AG20443 (cell line): ENCODE measurements at regions not wholly inside any gene's neighbourhood (a gene's known extent, or its start where the extent isn't known, plus 50 kb on each side); places are given as distances from the start of the nearest gene placed in this dataset.
"Not testable (repeated sequence)": the region's sequence is repeated elsewhere in the genome, so short reads cannot be mapped to it uniquely, and the experiment has no call there.

ENCODE experiments used
- DNase-seq: peaks from one replicate; pipeline ENCODE4 v3.0.0; 2012; ENCODE audit warnings: low spot score, mixed read lengths

DNA sequence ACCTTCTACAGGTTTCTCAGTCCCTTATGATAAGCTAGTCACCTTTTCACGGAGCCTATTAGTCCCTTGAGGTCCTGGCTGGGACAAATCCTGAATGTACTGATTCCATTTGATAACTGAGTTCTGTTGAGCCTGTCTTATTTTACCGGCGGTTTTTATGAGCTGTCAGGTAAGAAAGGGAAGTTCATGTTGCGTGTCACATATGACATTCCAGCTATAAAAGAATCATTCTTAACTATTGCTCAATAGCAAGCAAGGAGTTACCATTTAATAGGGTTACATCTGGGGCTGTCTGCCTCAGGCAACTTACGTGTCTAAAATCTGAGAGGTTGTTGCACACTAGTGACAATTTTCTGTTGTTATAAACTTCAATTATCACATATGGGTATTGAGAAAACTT lies 394.6 kb downstream of the TECRL start:
- no peak for DNase-seq

DNA sequence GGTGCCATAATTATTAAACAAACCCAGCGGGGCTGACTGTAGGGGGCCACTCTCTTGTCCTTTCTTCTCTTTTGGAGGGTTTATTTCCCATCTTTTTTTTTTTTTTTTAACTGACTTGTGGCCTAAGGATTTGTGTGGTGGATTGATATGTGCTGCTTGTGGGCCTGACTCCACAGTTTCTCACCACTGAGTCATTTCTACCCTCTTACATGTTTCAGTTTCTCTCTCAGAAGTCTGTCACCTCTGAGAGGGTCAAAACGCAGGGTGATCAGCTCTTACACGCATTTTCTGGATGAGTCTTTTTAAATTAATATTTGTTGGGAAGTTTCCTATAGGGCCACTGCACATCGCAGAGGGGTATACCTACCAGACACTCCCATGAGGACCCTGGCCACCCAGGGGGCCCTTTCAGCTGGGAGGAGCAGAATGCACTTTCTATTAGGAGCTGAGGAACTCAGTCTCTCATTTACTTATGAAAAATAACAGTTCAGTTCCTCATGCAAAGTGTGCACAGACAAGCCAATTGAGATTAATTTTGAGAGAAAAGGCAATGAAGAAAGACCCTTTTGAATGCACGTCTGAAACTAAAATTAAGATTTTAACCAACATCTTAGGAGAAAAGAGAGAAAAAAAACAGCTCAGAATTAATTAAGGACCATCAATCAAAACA lies 407.9 kb downstream of the TECRL start:
- no peak for DNase-seq

DNA sequence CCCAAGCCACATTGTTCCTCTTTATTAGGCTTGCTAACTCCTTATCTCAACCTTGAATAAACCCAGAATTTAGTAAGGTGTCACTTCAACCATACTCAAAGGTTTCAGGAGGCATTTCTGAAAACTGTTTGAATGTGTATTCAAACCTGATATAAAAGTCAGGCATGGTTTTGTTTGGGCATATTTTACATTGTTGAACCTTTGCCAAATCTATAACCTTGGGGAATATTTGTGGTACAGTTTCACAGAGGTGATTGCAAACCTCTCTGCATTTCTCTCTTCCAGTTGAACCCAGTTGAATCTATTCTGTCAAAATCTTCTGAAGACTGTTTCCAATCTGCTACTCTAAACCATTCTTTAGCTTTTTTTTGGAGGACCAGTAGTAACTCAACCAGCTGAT lies 409.0 kb downstream of the TECRL start:
- DNase-seq, result no peak

DNA sequence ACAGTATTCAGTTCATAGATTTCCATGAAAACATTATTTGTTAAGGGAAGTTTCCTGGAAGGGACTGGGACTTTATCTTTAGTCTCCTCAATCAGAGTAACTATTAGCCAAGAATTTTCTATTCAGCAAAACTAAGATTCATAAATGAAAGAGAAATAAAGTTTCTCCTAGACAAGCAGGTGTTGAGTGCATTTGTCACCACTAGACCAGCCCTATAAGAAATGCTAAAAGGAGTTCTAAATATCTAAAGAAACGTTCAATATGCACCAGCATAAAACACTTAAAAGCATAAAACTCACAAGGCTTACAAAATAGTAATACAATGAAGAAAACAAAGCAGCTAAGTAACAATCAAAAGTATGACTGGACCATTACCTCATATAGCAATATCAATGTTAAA lies 423.0 kb downstream of the TECRL start:
- DNase-seq, result no peak

DNA sequence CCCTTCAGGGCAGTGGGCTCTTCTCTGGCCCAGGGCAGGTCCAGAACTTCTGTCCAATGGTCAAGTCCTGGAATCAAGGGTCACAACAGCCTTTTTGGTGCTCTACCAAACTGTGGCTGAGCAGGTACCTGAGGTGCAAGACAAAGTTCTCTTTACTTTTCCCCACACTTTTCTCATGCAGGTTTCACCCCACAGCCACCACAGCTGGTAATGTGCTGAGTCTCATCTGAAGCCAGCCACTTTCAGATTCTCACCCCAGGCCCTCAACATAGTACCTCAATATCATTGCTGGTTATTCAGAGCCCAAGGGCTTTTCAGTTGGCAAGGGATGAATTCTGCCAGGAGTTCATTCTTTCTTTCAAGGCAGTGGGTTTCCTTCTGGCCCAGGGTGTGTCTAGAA lies 426.0 kb downstream of the TECRL start:
- no peak for DNase-seq

DNA sequence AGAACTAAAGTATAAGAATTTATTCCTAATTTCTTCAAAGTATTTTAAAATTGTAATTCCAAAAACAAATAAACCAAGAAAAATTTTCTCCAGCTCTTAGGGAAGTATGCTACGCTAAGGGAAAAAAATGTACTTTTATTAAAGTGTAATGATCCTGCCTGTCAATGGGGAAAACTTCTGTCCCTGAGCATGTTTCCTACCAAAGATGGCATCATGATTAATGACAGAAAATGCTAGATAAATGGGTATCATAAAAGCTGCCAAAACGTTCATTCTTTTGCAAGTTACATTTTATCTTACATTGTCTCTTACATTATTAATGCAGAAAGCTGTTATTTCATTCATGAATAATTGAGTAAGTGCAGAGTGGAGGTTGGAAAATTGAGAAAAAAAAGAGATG lies 443.4 kb downstream of the TECRL start:
- DNase-seq, result no peak

DNA sequence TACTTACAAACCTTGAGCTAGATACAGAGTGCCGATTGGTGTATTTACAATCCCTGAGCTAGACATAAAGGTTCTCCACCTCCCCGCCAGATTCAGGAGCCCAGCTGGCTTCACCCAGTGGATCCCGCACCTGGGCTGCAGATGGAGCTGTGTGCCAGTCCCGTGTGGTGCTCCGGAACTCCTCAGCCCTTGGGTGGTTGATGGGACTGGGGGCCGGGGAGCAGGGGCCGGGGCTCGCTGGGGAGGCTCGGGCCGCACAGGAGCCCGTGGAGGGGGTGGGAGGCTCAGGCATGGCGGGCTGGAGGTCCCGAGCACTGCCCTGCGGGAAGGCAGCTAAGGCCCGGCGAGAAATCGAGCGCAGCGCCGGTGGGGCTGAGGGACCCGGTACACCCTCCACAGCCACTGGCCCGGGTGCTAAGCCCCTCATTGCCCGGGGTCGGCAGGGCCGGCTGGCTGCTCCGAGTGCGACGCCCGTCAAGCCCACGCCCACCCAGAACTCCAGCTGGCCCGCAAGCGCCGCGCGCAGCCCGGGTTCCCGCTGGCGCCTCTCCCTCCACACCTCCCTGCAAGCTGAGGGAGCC lies 466.5 kb downstream of the TECRL start:
- DNase-seq, result not testable (repeated sequence)

DNA sequence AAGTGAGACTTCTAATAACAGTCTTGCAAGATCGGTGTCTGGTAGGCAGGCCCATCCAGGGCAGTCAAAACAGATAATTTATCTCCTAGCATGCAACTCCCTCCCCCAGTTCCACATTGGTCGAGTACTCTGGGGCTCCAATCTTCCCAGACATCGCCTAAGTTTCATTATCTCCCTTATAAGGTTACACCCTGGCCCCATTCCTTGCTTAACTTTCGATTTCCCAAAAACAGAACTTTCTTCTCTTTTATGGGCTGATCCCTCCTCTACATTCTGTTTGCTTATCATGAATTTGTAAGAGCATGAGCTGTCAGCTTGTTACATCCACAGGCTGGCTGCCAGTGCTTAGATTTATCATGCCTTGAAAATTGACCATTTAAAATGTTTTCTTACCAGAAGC lies 471.3 kb downstream of the TECRL start:
- DNase-seq, result no peak

DNA sequence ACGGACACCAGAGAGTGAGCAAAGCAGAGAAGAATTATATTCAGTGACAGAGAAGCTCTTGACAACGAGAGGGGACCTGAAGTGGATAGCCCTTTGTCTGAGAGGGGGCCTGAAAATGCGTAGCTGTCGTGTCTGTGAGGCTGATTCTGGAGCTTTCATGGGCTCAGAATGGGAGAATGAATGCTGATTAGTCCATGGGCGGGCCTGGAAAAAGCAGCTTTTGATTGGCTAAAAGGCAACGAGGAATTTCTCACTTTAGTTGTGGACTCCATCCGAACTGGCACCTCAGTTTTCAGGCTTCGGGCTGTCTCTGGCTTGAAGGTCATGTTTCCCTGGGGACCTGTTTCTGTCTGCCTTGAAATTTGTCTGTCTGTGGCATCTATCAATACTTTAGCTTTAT lies 487.1 kb downstream of the TECRL start:
- DNase-seq, result no peak

DNA sequence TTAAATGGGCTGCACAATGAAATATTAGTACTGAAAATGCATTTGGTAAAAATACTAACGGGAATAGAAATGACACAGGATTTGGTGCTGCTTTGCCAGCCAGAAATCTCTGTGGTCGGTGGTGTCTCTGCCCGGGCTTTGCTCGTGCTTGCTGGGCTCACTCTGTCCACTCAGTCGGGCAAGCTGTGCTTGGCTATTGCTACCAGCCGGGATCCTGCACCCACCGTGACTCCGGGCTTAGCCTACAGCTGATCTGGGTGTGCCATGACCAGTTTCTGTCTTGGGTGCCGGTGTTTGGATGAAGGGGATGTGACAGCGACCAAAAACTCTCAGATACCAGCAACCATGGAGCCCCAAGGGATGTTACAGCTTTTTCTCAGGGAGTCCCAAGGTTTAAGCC lies 487.7 kb downstream of the TECRL start:
- no peak for DNase-seq

DNA sequence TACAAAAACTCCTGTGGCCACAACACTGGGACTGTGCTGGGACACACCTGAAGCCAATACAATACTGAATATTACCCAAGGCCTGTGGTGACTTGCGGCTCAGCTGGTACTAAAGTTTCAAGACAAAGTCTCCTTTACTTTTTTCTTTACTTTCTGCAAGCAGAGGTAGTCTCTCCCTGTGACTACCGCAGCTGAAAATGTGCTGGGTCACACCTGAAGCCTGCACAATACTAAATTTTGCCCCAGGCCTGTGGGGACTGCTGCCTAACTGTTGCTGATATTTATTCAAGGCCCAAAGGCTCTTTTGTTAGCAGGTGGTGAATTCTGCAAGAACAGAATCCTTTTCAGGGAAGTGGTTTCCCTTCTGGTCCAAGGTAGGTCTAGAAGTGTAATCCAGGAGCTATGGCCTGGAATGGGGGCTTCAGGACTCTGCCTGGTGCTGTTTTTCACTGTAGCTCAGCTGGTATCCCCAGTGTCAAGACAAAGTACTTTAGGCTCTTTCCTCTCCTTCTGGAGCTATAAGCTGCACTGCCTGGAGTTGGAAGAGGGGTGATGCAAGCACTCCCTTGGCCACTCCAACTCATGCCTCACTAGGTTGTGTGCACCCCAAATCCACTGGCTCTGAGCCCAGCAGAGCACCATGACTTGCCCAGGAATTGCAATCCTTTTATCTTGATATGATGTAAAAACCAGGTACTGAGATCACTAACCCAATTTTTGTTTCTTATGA lies 489.4 kb downstream of the TECRL start:
- no peak for DNase-seq

DNA sequence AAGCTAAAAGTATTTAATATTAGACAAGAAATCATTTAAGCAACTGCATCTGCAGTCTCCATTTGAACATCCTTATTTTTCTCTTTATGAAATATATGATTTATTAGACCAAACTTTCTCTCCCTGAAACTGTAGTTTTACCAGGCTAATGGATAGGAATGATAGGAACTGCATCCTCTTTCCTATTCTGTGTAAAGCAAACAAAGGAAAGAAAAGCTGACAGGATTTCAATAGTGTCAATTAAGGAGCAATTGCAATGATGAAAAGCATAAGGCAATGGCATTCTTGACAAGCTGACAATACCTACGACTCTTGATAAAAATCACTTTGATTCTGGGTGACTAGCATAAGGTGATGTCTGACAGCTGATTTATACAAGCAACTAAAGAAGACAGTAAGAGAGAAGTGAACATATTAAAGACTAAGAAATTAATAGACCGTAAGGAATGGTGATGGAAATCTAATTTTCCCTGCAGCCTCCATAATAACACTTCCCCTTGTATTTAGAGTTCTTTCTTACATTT lies 502.5 kb downstream of the TECRL start:
- DNase-seq, result no peak

DNA sequence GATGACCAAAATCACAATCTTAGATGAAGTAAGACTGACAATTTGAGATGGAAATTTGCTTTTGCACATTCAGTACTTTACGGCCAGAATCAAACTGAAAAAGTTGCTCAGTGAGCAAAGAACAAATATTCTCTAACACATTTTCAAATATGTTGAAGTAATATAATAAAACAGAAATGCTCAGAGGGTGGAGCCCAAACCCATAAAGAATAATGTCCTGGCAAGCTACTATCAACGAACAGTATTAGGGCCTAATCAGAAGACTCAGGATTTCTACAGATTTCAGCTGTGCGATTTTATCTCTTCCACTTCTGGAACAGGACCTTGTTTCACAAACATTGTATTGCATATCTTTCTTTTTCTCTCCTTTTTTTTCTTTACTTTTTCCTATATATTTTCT lies 505.0 kb downstream of the TECRL start:
- no peak for DNase-seq

DNA sequence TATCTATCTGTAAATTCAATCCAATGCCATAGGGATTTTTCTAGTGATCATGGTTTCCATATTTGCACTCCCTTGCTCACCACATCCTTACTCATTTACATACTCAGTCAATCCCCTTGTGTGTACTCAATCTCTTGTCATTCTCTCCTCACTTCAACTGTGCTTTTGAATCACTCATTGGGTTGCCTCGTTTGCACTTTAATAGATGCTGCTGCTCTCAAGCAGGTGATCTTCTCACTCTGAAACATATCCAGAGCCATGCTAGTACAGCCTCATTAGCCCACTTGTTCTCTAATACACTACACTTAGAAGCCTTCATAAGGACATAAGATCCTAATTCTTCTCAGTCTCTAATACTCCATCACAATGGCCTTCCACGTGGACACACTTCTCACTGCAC lies 507.9 kb downstream of the TECRL start:
- no peak for DNase-seq

DNA sequence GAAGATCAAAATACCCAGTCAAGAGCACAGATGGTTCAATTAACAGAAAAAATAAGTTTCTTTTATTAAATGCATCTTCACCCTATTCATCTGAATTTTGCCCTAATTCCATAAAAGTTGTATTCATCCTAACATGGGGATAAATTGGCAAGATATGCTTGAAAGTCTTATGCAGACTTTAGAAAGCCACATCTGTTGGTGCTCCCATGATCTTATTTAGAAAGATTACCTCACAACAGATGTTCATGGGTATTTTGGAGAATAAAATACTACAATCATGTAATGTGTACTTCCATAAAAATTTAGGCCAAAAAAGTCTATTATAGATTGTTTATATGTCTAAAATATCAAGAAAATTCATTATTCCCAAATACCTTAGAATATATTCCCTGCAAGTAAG lies 510.3 kb downstream of the TECRL start:
- no peak for DNase-seq

DNA sequence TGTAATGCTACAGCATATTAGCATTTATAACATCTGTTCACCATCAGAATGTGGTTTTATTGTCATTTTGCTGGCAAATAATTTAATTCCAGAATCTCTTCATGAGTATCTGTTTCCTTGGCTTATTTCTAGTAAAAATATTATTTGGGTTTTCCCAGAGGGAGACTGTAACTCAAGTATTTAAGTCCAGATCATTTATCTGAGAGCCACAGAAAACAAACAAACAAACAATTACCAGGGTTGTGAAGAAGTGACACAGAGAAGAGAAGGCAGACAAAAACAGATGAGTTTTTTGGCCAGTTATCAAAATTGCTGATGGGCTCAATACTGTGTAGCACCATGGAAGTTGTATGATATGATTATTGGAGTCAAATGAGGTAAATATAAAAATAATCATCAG lies 515.1 kb downstream of the TECRL start:
- no peak for DNase-seq

DNA sequence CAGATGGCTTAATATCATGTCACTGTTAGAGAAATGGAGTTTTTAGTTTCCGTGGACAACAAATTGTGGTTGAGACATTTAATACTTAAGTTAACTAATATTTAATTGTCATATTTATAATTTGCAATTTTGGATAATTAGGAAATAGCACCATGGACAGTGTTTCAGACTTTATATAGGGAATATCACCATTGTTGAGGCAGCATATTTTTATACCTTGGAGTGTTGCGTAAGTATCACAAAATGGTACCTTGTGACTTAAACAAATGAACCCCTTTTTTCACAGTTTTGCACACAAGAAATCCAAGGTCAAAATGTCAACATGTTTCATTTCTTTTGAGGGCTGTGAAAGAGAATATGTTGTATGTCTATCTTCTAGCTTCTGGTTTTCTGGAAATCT lies 539.9 kb downstream of the TECRL start:
- DNase-seq, result no peak

DNA sequence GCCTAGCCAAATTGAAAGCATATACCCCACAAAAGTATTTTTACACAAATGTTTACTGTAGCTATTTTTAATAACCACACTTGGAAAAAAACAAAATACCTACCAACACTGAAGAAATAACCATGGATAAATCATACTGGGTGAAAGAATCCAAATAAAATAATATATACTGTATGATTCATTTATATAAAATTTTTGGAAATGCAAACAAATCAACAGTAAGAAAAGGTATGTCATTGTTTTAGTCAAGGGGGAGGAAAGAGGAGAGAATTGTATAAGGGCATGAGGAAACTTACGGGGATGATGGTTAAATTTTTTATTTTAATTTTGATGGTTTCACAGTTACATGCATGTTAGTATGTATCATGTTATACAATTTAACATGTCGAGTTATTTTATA lies 557.8 kb downstream of the TECRL start:
- no peak for DNase-seq

DNA sequence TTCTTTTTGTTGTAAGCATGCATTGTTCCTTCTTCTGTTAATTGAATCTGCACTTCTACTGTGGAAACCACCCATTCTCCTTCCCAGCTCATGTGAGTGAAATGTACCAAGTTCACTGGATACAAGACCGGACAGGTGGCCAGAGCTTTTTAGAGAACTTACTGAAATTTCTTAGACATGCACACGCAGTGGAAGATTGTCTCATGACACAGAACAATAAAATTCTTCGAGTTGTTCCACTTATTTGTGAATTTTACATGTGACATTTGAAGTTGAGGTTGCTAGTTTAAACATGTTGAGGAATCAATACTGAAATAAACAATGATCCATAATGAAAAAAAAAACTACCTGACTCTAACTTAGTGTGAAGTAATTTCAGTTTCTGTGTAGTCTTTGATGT lies 568.0 kb downstream of the TECRL start:
- no peak for DNase-seq

DNA sequence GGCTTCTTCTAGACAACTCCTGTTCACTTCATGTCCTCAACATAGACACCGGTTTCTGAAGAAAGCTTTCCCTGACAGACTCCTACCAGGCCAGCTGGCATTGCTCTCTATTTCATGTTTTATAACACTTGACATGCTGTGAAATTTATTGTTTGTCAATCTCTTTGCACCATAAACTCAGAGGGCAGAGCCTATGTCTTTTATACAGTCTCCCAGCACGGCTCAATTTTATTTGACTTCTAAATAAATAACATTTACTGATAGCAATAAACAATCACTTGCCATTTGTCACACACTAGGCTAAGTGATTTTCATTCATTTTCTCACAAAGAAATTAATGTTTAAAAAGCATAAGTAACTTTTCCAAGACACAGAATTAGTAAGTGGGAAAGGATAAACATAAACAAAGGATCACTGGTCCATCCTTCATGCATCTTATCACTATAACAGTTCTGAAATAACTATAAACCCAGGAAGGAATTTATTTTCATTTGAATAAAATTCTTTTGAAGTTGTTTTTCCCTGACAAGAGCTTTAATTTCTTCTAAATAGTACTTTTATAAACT lies 577.6 kb downstream of the TECRL start:
- DNase-seq, result no peak

DNA sequence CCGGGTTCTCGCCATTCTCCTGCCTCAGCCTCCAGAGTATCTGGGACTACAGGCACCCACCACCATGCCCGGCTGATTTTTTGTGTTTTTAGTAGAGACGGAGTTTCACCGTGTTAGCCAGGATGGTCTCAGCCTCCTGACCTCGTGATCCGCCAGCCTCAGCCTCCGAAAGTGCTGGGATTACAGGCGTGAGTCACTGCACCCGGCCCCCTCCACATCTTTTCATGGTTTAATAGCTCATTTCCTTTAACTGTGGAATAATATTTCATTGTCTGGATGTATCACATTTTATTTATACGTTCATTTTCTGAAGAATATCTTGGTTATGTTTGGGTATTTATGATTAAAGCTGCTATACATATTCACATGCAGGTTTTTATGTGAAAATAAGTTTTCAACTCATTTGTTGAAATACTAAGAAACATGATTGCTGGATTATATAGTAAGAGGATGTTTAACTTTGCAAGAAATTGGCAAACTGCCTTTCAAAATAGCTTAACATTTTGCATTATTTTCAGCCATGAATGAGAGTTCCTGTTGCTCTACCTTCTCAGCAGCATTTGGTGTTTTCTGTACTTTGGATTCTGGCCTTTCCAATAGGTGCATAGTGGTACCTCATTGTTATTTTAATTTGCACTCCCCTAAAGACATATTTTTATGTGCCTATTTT lies 591.9 kb downstream of the TECRL start:
- DNase-seq, result no peak

DNA sequence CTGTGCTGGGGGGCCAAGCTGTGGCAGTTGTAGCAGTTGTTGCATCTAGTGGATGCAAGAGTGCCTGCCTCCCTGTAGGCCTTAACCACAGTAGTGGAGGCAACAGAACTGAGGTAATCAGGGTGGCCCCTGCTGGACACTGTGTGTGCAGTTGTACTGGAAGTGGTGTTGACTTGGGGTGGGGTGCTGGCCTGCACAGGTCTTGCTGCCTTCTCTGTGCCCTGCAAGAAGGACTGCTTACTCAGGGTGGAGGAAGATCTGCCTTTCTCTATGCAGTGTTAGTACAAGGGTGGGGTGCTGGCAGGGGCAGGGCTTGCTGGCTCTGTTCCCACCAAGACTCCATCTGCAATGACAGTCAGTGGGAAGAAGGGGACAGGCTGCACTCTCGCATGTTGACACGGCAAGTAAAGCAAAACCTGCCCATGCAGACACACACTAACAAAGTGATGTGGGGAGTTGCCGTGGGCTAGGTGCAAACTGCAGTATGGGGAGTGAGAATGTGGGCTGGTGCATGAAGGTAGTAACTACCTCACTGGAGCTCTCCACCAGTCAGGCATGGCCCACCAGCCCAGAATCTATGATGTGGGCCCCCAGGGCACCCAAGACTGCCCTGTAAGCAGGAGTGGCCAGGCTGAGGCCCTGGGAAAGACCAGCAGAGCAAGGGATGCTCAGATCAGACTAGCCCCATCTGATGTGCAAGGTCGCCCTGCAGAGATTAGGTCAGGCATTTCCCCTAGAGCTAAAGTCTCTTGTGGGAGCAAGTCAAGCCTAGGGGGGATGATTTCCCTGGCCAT lies 594.9 kb downstream of the TECRL start:
- no peak for DNase-seq
